H1 (cell line): ENCODE measurements at regions not wholly inside any gene's neighbourhood (a gene's known extent, or its start where the extent isn't known, plus 50 kb on each side); places are given as distances from the start of the nearest gene placed in this dataset.

Source experiments
- CTCF ChIA-PET: fragments of 300-600 bp; sonication (Branson Sonifier 250); formaldehyde crosslinking; loops from one replicate; lab custom pipeline; 2021; ENCODE audit not compliant: partially characterized antibody; lab: Charles Lee
- POLR2A ChIA-PET: fragments of 300-600 bp; sonication (Branson Sonifier 250); formaldehyde crosslinking; loops from one replicate; lab custom pipeline; 2021; ENCODE audit warnings: inconsistent platforms; ENCODE audit not compliant: partially characterized antibody; lab: Charles Lee
- DNase-seq, 2 experiments: peaks; one replicate each; pipeline versions ENCODE4 v3.0.0 to v3.0.0-alpha.2; 2010 to 2022; ENCODE audit warnings: low spot score in 2 of 2, low read depth in 1 of 2, mixed read lengths in 1 of 2
- FAIRE-seq: peaks from 2 replicates; lab custom pipeline; 2011; peaks lifted over from hg19 to GRCh38; lab: Jason Lieb, UNC
- H2AFZ ChIP-seq: 2 replicates; pipeline ENCODE4 v1.8.1; 2012; ENCODE audit warnings: low read length, inconsistent platforms
- H2AK5ac ChIP-seq: 2 replicates; pipeline ENCODE4 v1.6.1; 2013; ENCODE audit warnings: low read depth, low read length
- H2BK120ac ChIP-seq: replicated peaks from 2 replicates; pipeline ENCODE3; 2013; ENCODE audit warnings: low read depth, low read length, inconsistent platforms
- H2BK12ac ChIP-seq: 2 replicates; pipeline ENCODE4 v1.6.1; 2013; ENCODE audit warnings: low read depth, low read length
- H2BK15ac ChIP-seq: 2 replicates; pipeline ENCODE4 v1.6.1; 2013; ENCODE audit warnings: low read length
- H2BK20ac ChIP-seq: 2 replicates; pipeline ENCODE4 v1.6.1; 2013; ENCODE audit warnings: low read length
- H2BK5ac ChIP-seq: 2 replicates; pipeline ENCODE4 v1.6.1; 2013; ENCODE audit warnings: low read depth, low read length
- H3K14ac ChIP-seq: 2 replicates; pipeline ENCODE4 v1.6.1; 2013; ENCODE audit warnings: inconsistent platforms; ENCODE audit not compliant: insufficient read length
- H3K18ac ChIP-seq: 2 replicates; pipeline ENCODE4 v1.6.1; 2013; ENCODE audit warnings: low read length; ENCODE audit errors: extremely low read depth
- H3K23ac ChIP-seq: 2 replicates; pipeline ENCODE4 v1.6.1; 2013; ENCODE audit warnings: inconsistent platforms; ENCODE audit not compliant: insufficient read length
- H3K23me2 ChIP-seq: 2 replicates; pipeline ENCODE4 v1.6.1; 2013; ENCODE audit warnings: low read depth, low read length
- H3K27ac ChIP-seq: 2 replicates; pipeline ENCODE4 v1.6.1; 2011; ENCODE audit warnings: low read depth, low read length, inconsistent platforms
- H3K27me3 ChIP-seq, 4 experiments: replicated peaks in 1 of 4; 1 replicate in 1 of 4; 2 replicates in 3 of 4; pipeline versions ENCODE4 v1.6.1 to v1.8.1; 2011 to 2013; ENCODE audit warnings: low read length in 3 of 4, mild to moderate bottlenecking in 3 of 4, inconsistent platforms in 2 of 4, mixed read lengths in 2 of 4, moderate library complexity in 1 of 4; ENCODE audit not compliant: control insufficient read depth in 3 of 4, insufficient read depth in 3 of 4; ENCODE audit errors: extremely low read depth in 1 of 4
- H3K36me3 ChIP-seq, 4 experiments: 2 replicates each; pipeline versions ENCODE4 v1.6.1 to v1.8.1; 2011 to 2013; ENCODE audit warnings: mild to moderate bottlenecking in 4 of 4, low read length in 3 of 4, moderate library complexity in 2 of 4, control low read depth in 1 of 4, inconsistent platforms in 1 of 4; ENCODE audit not compliant: insufficient read depth in 4 of 4, control insufficient read depth in 2 of 4
- H3K4ac ChIP-seq: replicated peaks from 2 replicates; pipeline ENCODE3; 2013; ENCODE audit warnings: low read length, low read depth, mixed read lengths, inconsistent platforms; ENCODE audit not compliant: insufficient read length
- H3K4me1 ChIP-seq, 4 experiments: replicated peaks in 1 of 4; 1 replicate in 1 of 4; 2 replicates in 3 of 4; pipeline versions ENCODE4 v1.6.1 to v1.8.1; 2011 to 2013; ENCODE audit warnings: low read length in 3 of 4, inconsistent platforms in 2 of 4, mixed read lengths in 1 of 4; ENCODE audit not compliant: insufficient read depth in 4 of 4, control insufficient read depth in 3 of 4
- H3K4me2 ChIP-seq, 2 experiments: 2 replicates each; pipeline versions ENCODE4 v1.6.1 to v1.8.1; 2011 to 2013; ENCODE audit warnings: low read depth in 2 of 2, low read length in 2 of 2, control low read depth in 1 of 2, inconsistent platforms in 1 of 2, mild to moderate bottlenecking in 1 of 2; ENCODE audit not compliant: insufficient read depth in 1 of 2
- H3K4me3 ChIP-seq, 4 experiments: fragments of 200-600, 300-600 bp in 1 of 4; sonication (generic), shearing (Covaris generic), sonication (Bioruptor Twin) in 1 of 4; 2 replicates each; pipeline versions ENCODE4 v1.5.1 to v1.8.1; 2011 to 2016; ENCODE audit warnings: low read length in 4 of 4, low read depth in 3 of 4, control low read depth in 2 of 4, inconsistent platforms in 2 of 4, mild to moderate bottlenecking in 2 of 4, mixed read lengths in 1 of 4, moderate library complexity in 1 of 4; ENCODE audit not compliant: insufficient read depth in 2 of 4; ENCODE audit errors: extremely low read depth in 1 of 4
- H3K56ac ChIP-seq: replicated peaks from 2 replicates; pipeline ENCODE3; 2013; ENCODE audit warnings: low read depth, mild to moderate bottlenecking, mixed read lengths, low read length, inconsistent platforms; ENCODE audit not compliant: insufficient read length
- H3K79me1 ChIP-seq: 2 replicates; pipeline ENCODE4 v1.6.1; 2013; ENCODE audit warnings: low read depth, low read length, control low read depth
- H3K79me2 ChIP-seq, 2 experiments: 2 replicates each; pipeline versions ENCODE4 v1.6.1 to v1.8.1; 2012 to 2013; ENCODE audit warnings: low read length in 2 of 2, mild to moderate bottlenecking in 2 of 2, inconsistent platforms in 1 of 2; ENCODE audit not compliant: insufficient read depth in 2 of 2, control insufficient read depth in 1 of 2
- H3K9ac ChIP-seq, 4 experiments: replicated peaks in 1 of 4; 1 replicate in 1 of 4; 2 replicates in 3 of 4; pipeline versions ENCODE4 v1.6.1 to v1.8.1; 2011 to 2013; ENCODE audit warnings: low read depth in 3 of 4, low read length in 3 of 4, control low read depth in 2 of 4, mild to moderate bottlenecking in 2 of 4, moderate library complexity in 2 of 4, inconsistent platforms in 1 of 4; ENCODE audit errors: extremely low read depth in 1 of 4
- H3K9me3 ChIP-seq, 2 experiments: 2 replicates each; pipeline versions ENCODE4 v1.6.1 to v1.8.1; 2012 to 2013; ENCODE audit warnings: mild to moderate bottlenecking in 2 of 2, moderate library complexity in 2 of 2, control low read depth in 1 of 2, inconsistent platforms in 1 of 2, low read depth in 1 of 2, low read length in 1 of 2, mixed read lengths in 1 of 2; ENCODE audit not compliant: insufficient read depth in 2 of 2
- H4K20me1 ChIP-seq, 2 experiments: replicated peaks in 1 of 2; 2 replicates each; pipeline versions ENCODE3 to v1.8.1; 2011 to 2013; ENCODE audit warnings: inconsistent platforms in 2 of 2, low read length in 2 of 2, mild to moderate bottlenecking in 1 of 2; ENCODE audit not compliant: insufficient read depth in 2 of 2, control insufficient read depth in 1 of 2
- H4K5ac ChIP-seq: 2 replicates; pipeline ENCODE4 v1.6.1; 2013; ENCODE audit warnings: low read length, low read depth, mixed read lengths, inconsistent platforms; ENCODE audit not compliant: insufficient read length
- H4K8ac ChIP-seq: 2 replicates; pipeline ENCODE4 v1.8.0; 2013; ENCODE audit warnings: mild to moderate bottlenecking, moderate library complexity, low read length, inconsistent platforms; ENCODE audit not compliant: insufficient read depth; ENCODE audit errors: extremely low read depth
- H4K91ac ChIP-seq: replicated peaks from 2 replicates; pipeline ENCODE3; 2013; ENCODE audit warnings: low read length, mixed read lengths, inconsistent platforms; ENCODE audit not compliant: insufficient read length
- CEBPB ChIP-seq: IDR thresholded peaks from 2 replicates; pipeline ENCODE4 v1.6.1; 2012; ENCODE audit warnings: low read depth, low read length
- EP300 ChIP-seq, 2 experiments: IDR thresholded peaks; 1 replicate in 1 of 2; 2 replicates in 1 of 2; pipeline ENCODE4 v1.6.1; 2011 to 2012; ENCODE audit warnings: low read depth in 2 of 2, low read length in 2 of 2, mild to moderate bottlenecking in 2 of 2, borderline replicate concordance in 1 of 2, inconsistent platforms in 1 of 2, moderate library complexity in 1 of 2
- KDM1A ChIP-seq: fragments of 200-600, 300-600 bp; sonication (generic); IDR thresholded peaks from 2 replicates; pipeline ENCODE4 v1.7.1; 2016; ENCODE audit warnings: mild to moderate bottlenecking, low read length, borderline replicate concordance
- KDM4A ChIP-seq: IDR thresholded peaks from one replicate; pipeline ENCODE4 v1.7.1; 2012; ENCODE audit warnings: low read depth, mild to moderate bottlenecking, moderate library complexity, low read length, inconsistent platforms; ENCODE audit not compliant: severe bottlenecking
- RAD21 ChIP-seq, 2 experiments: IDR thresholded peaks in 1 of 2; conservative IDR thresholded peaks in 1 of 2; 2 replicates each; pipeline ENCODE4 v1.6.1; 2011; ENCODE audit warnings: low read depth in 2 of 2, low read length in 2 of 2, improper control_type of control experiment in 1 of 2, inconsistent platforms in 1 of 2, mild to moderate bottlenecking in 1 of 2, moderate library complexity in 1 of 2
- RXRA ChIP-seq: IDR thresholded peaks from 2 replicates; pipeline ENCODE4 v1.6.1; 2011; ENCODE audit warnings: low read depth, mild to moderate bottlenecking, low read length, moderate library complexity; ENCODE audit not compliant: insufficient read depth
- WGBS, 2 experiments: shearing (Covaris generic) in 1 of 2; methylation state at CpG; one replicate each; pipeline versions ENCODE4 v1.1.6 to v1.1.7; 2013 to 2015; ENCODE audit warnings: low lambda C conversion rate in 2 of 2, mixed read lengths in 2 of 2, inconsistent platforms in 1 of 2, low coverage in 1 of 2, missing lambda C conversion rate in 1 of 2; ENCODE audit not compliant: insufficient replicate concordance in 2 of 2, insufficient coverage in 1 of 2, insufficient read length in 1 of 2; ENCODE audit errors: extremely low coverage in 1 of 2, missing lambda C conversion rate in 1 of 2; 5-methylcytosine and 5-hydroxymethylcytosine counted together

DNA sequence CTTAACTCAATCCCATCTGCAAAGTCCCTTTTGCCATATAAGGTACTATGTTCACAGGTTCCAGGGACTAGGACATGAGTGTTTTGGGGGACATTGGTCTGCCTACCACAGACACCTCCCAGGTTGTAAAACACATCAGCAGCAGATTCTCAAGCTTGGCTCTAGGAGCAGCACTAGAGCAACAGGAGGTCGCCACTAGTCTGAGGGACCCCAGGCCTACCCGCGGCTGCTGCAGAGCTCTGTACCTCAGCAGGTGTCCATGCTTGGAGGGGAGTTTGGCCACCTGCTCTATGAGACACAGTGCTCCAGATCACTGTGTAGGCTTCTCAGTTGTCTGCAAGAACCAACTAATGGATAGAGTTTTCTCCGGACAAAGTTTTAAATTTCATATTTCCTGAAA, 262.2 kb upstream of the ARRDC3 start:
- Histone ChIP-seq H3K4me3 (no peak overlapping the region), H3K9me3 (no peaks in the 10 kb centered on the region), H3K56ac (no peak overlapping the region), H3K23ac (no peak overlapping the region), H3K79me1 (no peaks in the 10 kb centered on the region), H3K4ac (no peak overlapping the region), H2BK5ac (no peak overlapping the region), H3K79me2 (no peaks in the 10 kb centered on the region), H2BK12ac (0 out of 2 replicates have a peak overlapping the region, but pooled peaks have one; percentile 64), H2AFZ (peak overlapping the region; percentile 40; the same call in 1 of the 2 replicates), H4K5ac (no peak overlapping the region), H3K4me2 (no peak overlapping the region), H3K36me3 (no peaks in the 10 kb centered on the region), H3K14ac (no peak overlapping the region), H2BK120ac (no peak overlapping the region), H3K27me3 (peaks cover 0 to 1% (median 0%) of the 10 kb centered on the region in 4 experiments; a peak in 1 of 7 replicates), H3K27ac (no peak overlapping the region), H4K20me1 (no peaks in the 10 kb centered on the region), H3K4me1 (peaks cover 0 to 2% (median 0%) of the 10 kb centered on the region in 4 experiments; a peak in 1 of 7 replicates), H2BK15ac (no peak overlapping the region), H3K23me2 (no peaks in the 10 kb centered on the region), H4K91ac (no peak overlapping the region), H2BK20ac (no peak overlapping the region), H4K8ac (no peak overlapping the region; the same call in 1 of the 2 replicates), H3K9ac (no peak overlapping the region), H2AK5ac (no peak overlapping the region), H3K18ac (no peak overlapping the region)
- POLR2A ChIA-PET = no interaction called here
- no peak for DNase-seq
- no peak for FAIRE-seq
- 79% methylated on average over 4 of the region's 4 CpGs; no CpG with 5 or more reads in 1 of the 2 experiments for WGBS, 2 experiments
- CTCF ChIA-PET = interaction anchor here (1.0 kb wide), 2 partner anchors 211 to 285 kb away, joined by 3 read pairs; no protein-coding TSS in a partner anchor
- TF ChIP-seq CEBPB (no peak), KDM4A (no peak), EP300 (IDR thresholded peaks at IDR 0.05; ENCODE audit: borderline replicate concordance in 1 of 2, low read depth in 2 of 2, low read length in 2 of 2) (no peak), RXRA (no peak), RAD21 (IDR thresholded peaks at IDR 0.05 in 1 of 2, conservative IDR thresholded peaks at IDR 0.05 in 1 of 2; ENCODE audit: low read depth in 2 of 2, low read length in 2 of 2) (peak; percentile 2 to 25; a peak in 1 of 4 replicates), KDM1A (no peak)
